Inflammatory macrophage (primary cell): ENCODE measurements at regions not wholly inside any gene's neighbourhood (a gene's known extent, or its start where the extent isn't known, plus 50 kb on each side); places are given as distances from the start of the nearest gene placed in this dataset.

ENCODE experiments used
- DNase-seq, 2 donors: peaks; one replicate each; pipeline ENCODE4 v3.0.0-alpha.2; 2020 to 2022

- no peak for DNase-seq
Measured at GRCh38 chr5:105501315-105501714, 1938.7 kb upstream of the NUDT12 start.

- DNase-seq, result no peak
Measured at GRCh38 chr5:105475401-105475800, 1912.8 kb upstream of the NUDT12 start.

GRCh38 chr5:105462377-105462776 lies 1899.8 kb upstream of the NUDT12 start:
- no peak for DNase-seq

GRCh38 chr5:105460721-105461120 lies 1898.1 kb upstream of the NUDT12 start:
- DNase-seq, result no peak

GRCh38 chr5:105453216-105453807 lies 1890.7 kb upstream of the NUDT12 start:
- DNase-seq, result no peak

- DNase-seq, result no peak
Measured at GRCh38 chr5:105448271-105448670, 1885.7 kb upstream of the NUDT12 start.

- DNase-seq, result no peak
Measured at GRCh38 chr5:105430516-105430915, 1867.9 kb upstream of the NUDT12 start.

- DNase-seq, result no peak
Measured at GRCh38 chr5:105428451-105429380, 1866.1 kb upstream of the NUDT12 start.

GRCh38 chr5:105414067-105414466 lies 1851.5 kb upstream of the NUDT12 start:
- DNase-seq, result no peak

GRCh38 chr5:105413406-105413990 lies 1850.9 kb upstream of the NUDT12 start:
- DNase-seq, result no peak

GRCh38 chr5:105409695-105410094 lies 1847.1 kb upstream of the NUDT12 start:
- DNase-seq, result no peak

- DNase-seq, result no peak
Measured at GRCh38 chr5:105407200-105407599, 1844.6 kb upstream of the NUDT12 start.

- no peak for DNase-seq
Measured at GRCh38 chr5:105397749-105398148, 1835.2 kb upstream of the NUDT12 start.

- no peak for DNase-seq
Measured at GRCh38 chr5:105392710-105393149, 1830.1 kb upstream of the NUDT12 start.

- no peak for DNase-seq
Measured at GRCh38 chr5:105392122-105392709, 1829.6 kb upstream of the NUDT12 start.

GRCh38 chr5:105380126-105380525 lies 1817.5 kb upstream of the NUDT12 start:
- DNase-seq, result no peak

GRCh38 chr5:105371169-105371568 lies 1808.6 kb upstream of the NUDT12 start:
- DNase-seq, result no peak

- DNase-seq, result no peak
Measured at GRCh38 chr5:105350486-105351140, 1788.0 kb upstream of the NUDT12 start.

- DNase-seq, result no peak
Measured at GRCh38 chr5:105331558-105331957, 1769.0 kb upstream of the NUDT12 start.

GRCh38 chr5:105330185-105330584 lies 1767.6 kb upstream of the NUDT12 start:
- DNase-seq, result no peak

GRCh38 chr5:105304859-105305258 lies 1742.3 kb upstream of the NUDT12 start:
- no peak for DNase-seq

GRCh38 chr5:105288946-105289345 lies 1726.4 kb upstream of the NUDT12 start:
- DNase-seq, result no peak

GRCh38 chr5:105283134-105283533 lies 1720.5 kb upstream of the NUDT12 start:
- no peak for DNase-seq
